ENCODE measurements at regions not wholly inside any gene's neighbourhood (a gene's known extent, or its start where the extent isn't known, plus 50 kb on each side); places are given as distances from the start of the nearest gene placed in this dataset.

GRCh38 chr5:136423944-136424606 lies 58.7 kb upstream of the TRPC7 start (continued):
- TF ChIP-seq PRDM15 (CRISPR knock-in tag; IDR thresholded peaks at IDR 0.05) (no peak), MTA3 (IDR thresholded peaks at IDR 0.05; ENCODE audit: borderline replicate concordance, low read length) (no peak), E4F1 (IDR thresholded peaks at IDR 0.05; ENCODE audit: borderline replicate concordance, partially characterized antibody) (no peak), EED (IDR thresholded peaks at IDR 0.05; ENCODE audit: low read depth) (no peak), NFXL1 (IDR thresholded peaks at IDR 0.05; ENCODE audit: borderline replicate concordance) (no peak), KLF5 (IDR thresholded peaks at IDR 0.05; ENCODE audit: partially characterized antibody) (no peak)

All from GM12878 (cell line).